Mucosa of rectum (tissue), 2 donors: ENCODE measurements at regions not wholly inside any gene's neighbourhood (a gene's known extent, or its start where the extent isn't known, plus 50 kb on each side); places are given as distances from the start of the nearest gene placed in this dataset.
"Not testable (repeated sequence)": the region's sequence is repeated elsewhere in the genome, so short reads cannot be mapped to it uniquely, and the experiment has no call there.

Experiments used
- H3K27ac ChIP-seq, 2 donors: one replicate each; pipeline ENCODE4 v1.7.0; 2013; ENCODE audit warnings: inconsistent platforms in 2 of 2, low read depth in 2 of 2, low read length in 2 of 2
- H3K27me3 ChIP-seq, 2 donors: one replicate each; pipeline ENCODE4 v1.7.0; 2013; ENCODE audit warnings: low read length in 2 of 2; ENCODE audit not compliant: control insufficient read depth in 2 of 2, insufficient read depth in 2 of 2
- H3K36me3 ChIP-seq, 2 donors: one replicate each; pipeline ENCODE4 v1.7.0; 2013; ENCODE audit warnings: low read length in 2 of 2; ENCODE audit not compliant: control insufficient read depth in 2 of 2, insufficient read depth in 2 of 2
- H3K4me1 ChIP-seq, 2 donors: one replicate each; pipeline ENCODE4 v1.7.0; 2013; ENCODE audit warnings: low read length in 2 of 2, mild to moderate bottlenecking in 1 of 2; ENCODE audit not compliant: control insufficient read depth in 2 of 2, insufficient read depth in 2 of 2
- H3K4me3 ChIP-seq, 2 donors: one replicate each; pipeline ENCODE4 v1.7.0; 2013; ENCODE audit warnings: low read length in 2 of 2
- H3K9ac ChIP-seq, 2 donors: one replicate each; pipeline ENCODE4 v1.7.0; 2013; ENCODE audit warnings: low read length in 2 of 2, low read depth in 1 of 2, mild to moderate bottlenecking in 1 of 2
- H3K9me3 ChIP-seq, 2 donors: one replicate each; pipeline ENCODE4 v1.7.0; 2013; ENCODE audit warnings: low read length in 2 of 2; ENCODE audit not compliant: control insufficient read depth in 2 of 2
- donor health status: healthy.
- donor health status: Normal muscosa, but diverticular disease.

DNA sequence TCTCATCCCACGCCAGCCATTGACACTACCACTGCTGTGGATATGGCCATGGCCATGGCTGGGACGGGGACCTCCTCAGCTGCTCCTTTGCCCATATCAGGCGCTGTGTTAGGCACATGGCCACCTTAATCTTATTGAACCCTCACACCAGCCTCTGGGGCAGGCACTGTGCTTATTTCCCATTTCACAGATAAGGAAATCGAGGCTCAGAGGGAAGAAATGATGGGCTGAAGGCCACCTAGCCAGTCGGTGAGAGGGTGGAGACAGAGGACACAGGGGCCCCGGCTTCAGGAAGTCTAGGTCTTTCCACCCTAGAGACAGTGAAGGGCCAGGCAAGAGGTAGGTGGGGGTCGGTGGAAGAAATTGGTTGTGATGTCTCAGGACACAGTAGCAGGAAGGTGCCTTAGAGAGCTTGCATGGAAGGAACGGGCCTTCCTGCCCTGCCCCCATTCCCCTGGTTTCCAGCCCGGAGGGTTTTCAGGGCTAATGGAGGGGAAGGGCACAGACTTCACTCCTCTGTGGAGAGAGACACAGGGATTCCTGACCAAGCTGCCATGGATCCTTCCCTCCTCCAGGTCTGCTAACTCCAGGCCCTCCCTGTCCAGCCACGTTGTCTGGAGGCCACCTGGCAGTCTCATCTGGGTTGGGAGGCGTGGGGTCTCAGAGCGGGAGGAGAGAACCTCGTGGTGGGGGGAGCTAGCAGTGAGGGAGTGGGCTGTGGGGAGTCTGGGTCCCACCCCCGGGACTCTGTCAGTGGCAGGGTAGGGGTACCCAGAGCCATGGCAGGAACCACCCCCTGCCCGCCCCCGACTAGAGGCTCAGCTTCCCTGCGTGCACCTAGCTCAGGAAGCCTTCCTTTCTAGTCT lies 120.4 kb downstream of the VEGFA start:
- H3K36me3 ChIP-seq, result no peaks in the 10 kb centered on the region
- no peak overlapping the region for H3K4me3 ChIP-seq
- H3K4me1 ChIP-seq, result no peaks in the 10 kb centered on the region
- H3K9me3 ChIP-seq, result no peaks in the 10 kb centered on the region
- no peak overlapping the region for H3K27ac ChIP-seq
- no peaks in the 10 kb centered on the region for H3K27me3 ChIP-seq
- H3K9ac ChIP-seq, result no peak overlapping the region

DNA sequence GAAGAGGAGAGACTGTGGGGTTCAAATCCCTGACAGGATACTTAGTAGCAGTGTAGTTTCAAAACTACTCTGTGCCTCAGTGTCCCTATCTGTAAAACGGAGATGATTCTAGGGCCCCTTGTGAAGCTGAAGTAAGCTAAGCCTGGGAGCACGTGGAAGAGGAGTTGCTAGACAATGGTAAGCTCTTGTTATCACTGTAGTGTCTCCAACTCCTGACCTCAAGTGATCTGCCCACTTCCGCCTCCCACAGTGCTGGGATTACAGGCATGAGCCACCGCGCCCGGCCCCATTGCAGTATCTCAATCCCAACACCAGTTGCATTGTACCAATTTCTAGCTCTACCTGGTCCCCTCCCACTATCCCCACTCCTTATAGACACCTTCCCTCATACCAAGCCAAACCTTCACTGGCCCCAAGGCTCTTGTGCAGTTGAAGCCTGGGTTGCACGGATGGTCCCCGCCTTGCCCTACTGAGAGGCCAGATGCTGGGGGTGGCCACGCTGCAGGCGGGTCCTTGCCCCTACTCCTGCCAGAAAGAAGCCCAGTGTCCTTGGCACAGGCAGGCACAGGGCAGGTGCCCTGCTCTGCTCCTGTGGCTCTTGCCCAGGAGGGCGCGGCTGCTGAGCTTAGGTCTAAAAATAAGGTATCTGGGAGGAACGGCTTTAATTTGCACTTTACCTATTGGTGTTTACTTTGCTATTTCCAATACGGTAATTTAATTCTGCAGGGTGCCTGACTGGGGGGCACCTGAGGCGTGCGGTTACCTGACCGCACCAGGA lies 118.1 kb downstream of the VEGFA start:
- Histone ChIP-seq H3K4me3 (no peak overlapping the region), H3K27me3 (no peaks in the 10 kb centered on the region), H3K27ac (no peak overlapping the region), H3K9me3 (no peaks in the 10 kb centered on the region), H3K36me3 (no peaks in the 10 kb centered on the region), H3K4me1 (no peaks in the 10 kb centered on the region), H3K9ac (no peak overlapping the region)

DNA sequence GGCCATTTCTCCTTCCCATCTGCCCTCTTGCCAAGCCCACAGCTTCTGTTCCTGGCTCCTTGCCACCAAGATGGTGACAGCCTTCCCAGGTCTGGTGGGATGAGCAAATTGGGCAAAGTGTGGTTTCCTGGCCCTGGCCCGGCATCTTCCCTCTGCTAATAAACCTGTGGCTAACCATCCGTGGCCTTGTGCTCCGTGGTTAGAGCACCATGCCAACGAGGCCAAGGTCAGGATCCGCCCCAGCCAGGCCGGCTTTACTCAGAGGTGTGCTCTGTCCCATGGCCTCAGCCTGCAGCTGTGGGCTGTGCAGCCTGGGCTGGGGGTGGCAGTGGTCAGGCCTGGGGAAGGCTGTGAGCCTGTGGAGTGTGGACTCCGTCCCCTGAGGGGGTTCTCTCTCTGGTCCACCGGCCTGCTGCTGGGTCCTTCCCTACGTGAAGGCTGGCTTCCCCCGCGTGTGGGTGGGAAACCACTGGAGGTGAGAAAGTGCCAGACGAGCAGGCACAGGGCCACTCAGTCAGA lies 117.4 kb downstream of the VEGFA start:
- no peaks in the 10 kb centered on the region for H3K27me3 ChIP-seq
- no peak overlapping the region for H3K9ac ChIP-seq
- no peak overlapping the region for H3K27ac ChIP-seq
- H3K4me1 ChIP-seq, result no peaks in the 10 kb centered on the region
- H3K9me3 ChIP-seq, result no peaks in the 10 kb centered on the region
- H3K4me3 ChIP-seq, result no peak overlapping the region
- no peaks in the 10 kb centered on the region for H3K36me3 ChIP-seq

DNA sequence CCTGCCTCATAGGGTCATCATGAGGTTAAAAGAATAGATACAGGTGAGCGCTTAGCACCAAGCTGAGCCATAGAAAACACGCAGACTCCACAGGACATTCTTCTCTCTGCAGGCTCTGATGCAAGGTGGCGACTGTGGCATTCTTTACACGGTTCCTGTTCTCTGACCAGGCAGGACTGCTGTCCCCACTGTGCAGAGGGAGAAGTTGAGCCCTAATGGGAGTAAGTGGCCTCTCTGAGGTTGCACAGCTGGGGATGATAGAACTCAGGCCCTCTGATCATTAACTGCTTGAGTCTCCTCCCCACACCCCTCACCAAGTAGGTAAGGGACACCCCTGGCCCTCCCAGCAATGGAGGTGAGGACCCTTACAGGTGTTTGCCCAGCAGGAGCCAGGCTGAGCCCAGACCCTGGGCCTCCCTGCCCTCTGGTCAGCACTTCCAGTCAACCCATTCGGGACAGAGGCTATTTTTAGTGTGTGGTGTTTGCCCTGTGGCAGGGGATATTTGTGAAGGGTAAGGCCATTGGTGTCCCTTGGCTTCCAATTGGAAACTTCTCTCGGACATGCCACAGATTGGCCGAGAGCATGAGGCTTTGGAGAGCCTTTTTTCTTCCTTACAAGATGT lies 116.8 kb downstream of the VEGFA start:
- no peaks in the 10 kb centered on the region for H3K36me3 ChIP-seq
- H3K4me3 ChIP-seq, result no peak overlapping the region
- H3K27ac ChIP-seq, result no peak overlapping the region
- H3K9ac ChIP-seq, result no peak overlapping the region
- no peaks in the 10 kb centered on the region for H3K4me1 ChIP-seq
- no peaks in the 10 kb centered on the region for H3K27me3 ChIP-seq
- no peaks in the 10 kb centered on the region for H3K9me3 ChIP-seq

DNA sequence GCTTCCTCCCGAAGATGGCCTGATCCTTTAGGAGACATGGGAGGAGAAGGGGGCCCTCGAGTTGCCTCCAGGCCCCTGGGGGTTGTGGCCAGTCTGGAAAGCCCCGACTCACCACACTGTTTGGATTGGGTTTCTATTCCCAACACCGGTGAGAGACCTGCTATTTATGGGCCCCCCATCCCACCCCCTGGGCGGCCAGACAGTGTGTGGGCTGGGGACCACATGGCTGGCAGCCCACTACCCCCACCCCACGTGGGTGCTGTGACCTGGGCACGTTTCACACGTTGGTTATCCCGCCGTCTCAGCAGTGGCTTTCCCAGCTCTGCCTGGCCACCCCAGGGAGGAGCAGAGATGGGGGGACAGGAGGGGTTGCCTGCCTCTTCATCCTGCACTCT lies 116.1 kb downstream of the VEGFA start:
- Histone ChIP-seq H3K9ac (no peak overlapping the region), H3K27ac (no peak overlapping the region), H3K4me3 (no peak overlapping the region), H3K4me1 (no peaks in the 10 kb centered on the region), H3K36me3 (no peaks in the 10 kb centered on the region), H3K27me3 (no peaks in the 10 kb centered on the region), H3K9me3 (no peaks in the 10 kb centered on the region)

DNA sequence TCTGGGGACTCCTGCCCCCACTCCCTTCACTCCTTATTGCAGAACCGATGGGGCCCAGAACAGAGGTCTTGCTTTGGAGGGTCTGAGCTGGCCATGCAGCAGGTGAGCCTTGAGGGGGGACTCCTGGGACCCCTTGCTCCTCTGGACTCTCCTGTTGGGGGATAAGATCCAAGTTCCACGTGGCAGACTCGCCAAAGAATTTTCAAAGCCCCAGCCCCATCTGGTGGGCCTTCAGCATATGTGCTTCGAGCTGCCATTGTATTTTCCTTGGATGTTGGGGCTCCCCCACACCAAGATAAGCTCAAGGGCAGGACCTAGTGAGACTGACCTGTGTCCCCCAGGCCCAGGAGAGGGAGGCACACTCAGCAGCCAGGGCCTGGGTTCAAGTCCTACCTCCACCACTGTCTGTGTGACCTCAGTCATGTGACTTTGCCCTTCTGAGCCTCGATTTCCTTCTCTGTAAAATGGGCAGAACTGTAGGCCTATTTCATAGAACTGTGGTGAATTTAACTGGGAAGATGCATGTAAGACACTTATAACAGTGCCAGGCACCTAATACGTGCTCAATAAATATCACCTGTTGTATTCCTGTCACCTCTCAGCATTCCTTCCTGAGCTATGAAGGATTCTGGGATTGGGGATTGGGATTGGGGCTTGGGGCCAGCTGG lies 115.5 kb downstream of the VEGFA start:
- no peaks in the 10 kb centered on the region for H3K9me3 ChIP-seq
- no peak overlapping the region for H3K4me3 ChIP-seq
- no peak overlapping the region for H3K27ac ChIP-seq
- H3K27me3 ChIP-seq, result no peaks in the 10 kb centered on the region
- no peaks in the 10 kb centered on the region for H3K36me3 ChIP-seq
- no peak overlapping the region for H3K9ac ChIP-seq
- no peaks in the 10 kb centered on the region for H3K4me1 ChIP-seq

- no peak overlapping the region for H3K4me3 ChIP-seq
- H3K27ac ChIP-seq, result no peak overlapping the region
- no peaks in the 10 kb centered on the region for H3K9me3 ChIP-seq
- H3K9ac ChIP-seq, result no peak overlapping the region
- no peaks in the 10 kb centered on the region for H3K36me3 ChIP-seq
- no peaks in the 10 kb centered on the region for H3K4me1 ChIP-seq
- H3K27me3 ChIP-seq, result no peaks in the 10 kb centered on the region
Measured at GRCh38 chr6:43884652-43885022, 114.6 kb downstream of the VEGFA start.

- Histone ChIP-seq H3K4me3 (no peak overlapping the region), H3K27ac (no peak overlapping the region), H3K9me3 (no peaks in the 10 kb centered on the region), H3K27me3 (no peaks in the 10 kb centered on the region), H3K9ac (no peak overlapping the region), H3K36me3 (no peaks in the 10 kb centered on the region), H3K4me1 (no peaks in the 10 kb centered on the region)
Measured at GRCh38 chr6:43883847-43884651, 114.0 kb downstream of the VEGFA start.

GRCh38 chr6:43882690-43883448 lies 112.9 kb downstream of the VEGFA start:
- H3K9ac ChIP-seq, result not testable (repeated sequence)

More at GRCh38 chr6:43882690-43883448, 112.9 kb downstream of the VEGFA start:
- H3K4me3 ChIP-seq, H3K36me3 ChIP-seq, H3K27ac ChIP-seq, H3K27me3 ChIP-seq, H3K4me1 ChIP-seq, H3K9me3 ChIP-seq: not testable (repeated sequence)
